GM23338 (cell line): ENCODE measurements at regions not wholly inside any gene's neighbourhood (a gene's known extent, or its start where the extent isn't known, plus 50 kb on each side); places are given as distances from the start of the nearest gene placed in this dataset.

ENCODE experiments used
- CTCF ChIP-seq, 2 experiments: fragments of 200-600 bp in 1 of 2; sonication (generic) in 1 of 2; conservative IDR thresholded peaks; 2 replicates each; pipeline versions ENCODE4 v1.5.1 to v1.6.1; 2016 to 2017; ENCODE audit warnings: antibody characterized with exemption in 2 of 2, low read depth in 2 of 2, mild to moderate bottlenecking in 2 of 2, moderate library complexity in 1 of 2
- EZH2 ChIP-seq: fragments of 200-600 bp; sonication (generic); IDR thresholded peaks from one replicate; pipeline ENCODE4 v1.8.0; 2017; ENCODE audit warnings: antibody characterized with exemption, mild to moderate bottlenecking, low read depth; ENCODE audit not compliant: unreplicated experiment
- EZH2phosphoT487 ChIP-seq: fragments of 200-600 bp; sonication (generic); IDR thresholded peaks from one replicate; pipeline ENCODE4 v1.8.1; 2018; ENCODE audit warnings: antibody characterized with exemption; ENCODE audit not compliant: unreplicated experiment
- JUNB ChIP-seq: IDR thresholded peaks from one replicate; pipeline ENCODE4 v1.6.1; 2016; ENCODE audit warnings: antibody characterized with exemption; ENCODE audit not compliant: unreplicated experiment
- NANOG ChIP-seq: IDR thresholded peaks from 2 replicates; pipeline ENCODE4 v1.6.1; 2016; ENCODE audit warnings: antibody characterized with exemption, borderline replicate concordance
- REST ChIP-seq: IDR thresholded peaks from one replicate; pipeline ENCODE4 v1.6.1; 2018; ENCODE audit warnings: antibody characterized with exemption; ENCODE audit not compliant: unreplicated experiment
- ZNF462 ChIP-seq: fragments of 250-450 bp; sonication (Bioruptor Pico); IDR thresholded peaks from 2 replicates; pipeline ENCODE4 v1.5.0; 2020; ENCODE audit warnings: mild to moderate bottlenecking, moderate library complexity
- TF ChIP-seq, protein P1 (sequence below): IDR thresholded peaks from 2 replicates; pipeline ENCODE4 v1.6.1; 2016; ENCODE audit warnings: antibody characterized with exemption

DNA sequence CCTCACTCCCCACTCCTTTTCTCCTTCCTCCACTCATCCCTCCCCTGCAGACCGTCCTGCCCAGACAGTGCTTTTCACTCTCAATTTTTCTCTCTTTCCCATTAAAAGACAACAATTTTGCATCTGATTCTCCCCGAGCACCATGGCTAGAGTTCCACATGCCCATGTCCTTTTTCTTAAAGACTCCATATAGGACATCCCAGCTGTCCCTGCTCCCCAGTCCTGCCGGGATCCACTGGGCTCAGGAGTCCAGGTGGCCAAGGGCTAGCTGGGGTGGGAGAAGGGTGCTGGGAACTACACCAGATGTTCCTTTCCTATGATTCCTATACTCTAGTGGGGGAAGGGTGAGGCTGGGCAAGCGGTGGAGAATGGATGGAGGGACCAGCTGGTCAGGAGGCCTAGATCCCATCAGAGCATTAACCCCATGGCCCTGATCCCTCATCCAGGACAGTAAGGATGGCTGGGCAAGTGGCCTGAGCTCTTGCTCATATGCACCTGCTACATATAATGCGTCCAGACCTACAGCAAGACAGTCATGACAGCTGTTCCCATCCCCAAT is 52.8 kb upstream of the RMDN2 start (continued):
- no peak for TF ChIP-seq ZNF462 (CRISPR knock-in tag)
- no peak for TF ChIP-seq CTCF (conservative IDR thresholded peaks at IDR 0.05; ENCODE audit: low read depth in 2 of 2)
- TF ChIP-seq EZH2phosphoT487, result no peak
- no peak for TF ChIP-seq NANOG
- TF ChIP-seq REST, result no peak
- TF ChIP-seq, protein P1, sequence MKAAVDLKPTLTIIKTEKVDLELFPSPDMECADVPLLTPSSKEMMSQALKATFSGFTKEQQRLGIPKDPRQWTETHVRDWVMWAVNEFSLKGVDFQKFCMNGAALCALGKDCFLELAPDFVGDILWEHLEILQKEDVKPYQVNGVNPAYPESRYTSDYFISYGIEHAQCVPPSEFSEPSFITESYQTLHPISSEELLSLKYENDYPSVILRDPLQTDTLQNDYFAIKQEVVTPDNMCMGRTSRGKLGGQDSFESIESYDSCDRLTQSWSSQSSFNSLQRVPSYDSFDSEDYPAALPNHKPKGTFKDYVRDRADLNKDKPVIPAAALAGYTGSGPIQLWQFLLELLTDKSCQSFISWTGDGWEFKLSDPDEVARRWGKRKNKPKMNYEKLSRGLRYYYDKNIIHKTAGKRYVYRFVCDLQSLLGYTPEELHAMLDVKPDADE, result no peak
- no peak for TF ChIP-seq EZH2
- no peak for TF ChIP-seq JUNB
